ENCODE measurements at regions not wholly inside any gene's neighbourhood (a gene's known extent, or its start where the extent isn't known, plus 50 kb on each side); places are given as distances from the start of the nearest gene placed in this dataset.

- DNase-seq (ENCODE audit: extremely low read depth in 1 of 4, low spot score in 3 of 4) (no peak), FAIRE-seq (no peak), ATAC-seq (no peak)
- no peak overlapping the region for H3K27ac ChIP-seq (ENCODE audit: extremely low read depth, low read depth, low read length)
- BruUV-seq (replicated peaks) = no TSS peak
- H4K20me1 ChIP-seq (replicated peaks; ENCODE audit: control insufficient read depth, insufficient read depth, low read length) = no peaks in the 10 kb centered on the region
- POLR2A ChIA-PET = no interaction called here
- CTCF ChIA-PET (ENCODE audit: low intra/inter-chr PET ratio) = no interaction called here
- H3K79me2 ChIP-seq (ENCODE audit: control insufficient read depth, insufficient read depth, low read length) = no peaks in the 10 kb centered on the region
- H3K4me2 ChIP-seq (ENCODE audit: insufficient read depth, low read length) = no peak overlapping the region
- WGBS (ENCODE audit: insufficient coverage, low coverage, missing lambda C conversion rate) = 0% methylated on average over 2 of the region's 2 CpGs
- H3K9ac ChIP-seq (ENCODE audit: insufficient read depth in 1 of 2, low read depth in 2 of 2, low read length in 2 of 2) = no peak overlapping the region
- no peaks in the 10 kb centered on the region for H3K36me3 ChIP-seq (ENCODE audit: control insufficient read depth, insufficient read depth, low read length)
- H3K27me3 ChIP-seq (ENCODE audit: control insufficient read depth in 2 of 2, insufficient read depth in 2 of 2, low read length in 2 of 2) = no peaks in the 10 kb centered on the region
- no peaks in the 10 kb centered on the region; the same call in 1 of the 2 replicates for H3K9me3 ChIP-seq (replicated peaks; ENCODE audit: control insufficient read depth, insufficient read depth, low read depth, low read length)
- no peak overlapping the region for H3K4me3 ChIP-seq
- intact Hi-C loops (cut with micrococcal nuclease) = no loop called here
- in situ Hi-C loops (cut with MboI) = no loop called here
- H2AFZ ChIP-seq (ENCODE audit: low read depth, low read length) = no peak overlapping the region
- no peaks in the 10 kb centered on the region for H3K9me1 ChIP-seq (ENCODE audit: control insufficient read depth, insufficient read depth, low read length)
- no peaks in the 10 kb centered on the region for H3K4me1 ChIP-seq (replicated peaks in 1 of 2; ENCODE audit: control insufficient read depth in 2 of 2, insufficient read depth in 2 of 2, low read length in 2 of 2)
- TF ChIP-seq ELF4 (CRISPR knock-in tag; IDR thresholded peaks at IDR 0.05) (no peak), HOXB6 (CRISPR knock-in tag; IDR thresholded peaks at IDR 0.05; ENCODE audit: borderline replicate concordance) (no peak)
Measured at GRCh38 chr1:96074422-96074821, 647.2 kb upstream of the PTBP2 start.

GRCh38 chr1:96074876-96075577 lies 646.6 kb upstream of the PTBP2 start:
- Histone ChIP-seq H4K20me1 (replicated peaks; ENCODE audit: control insufficient read depth, insufficient read depth, low read length) (no peaks in the 10 kb centered on the region), H3K9ac (ENCODE audit: insufficient read depth in 1 of 2, low read depth in 2 of 2, low read length in 2 of 2) (no peak overlapping the region), H3K4me3 (no peak overlapping the region), H3K27ac (ENCODE audit: extremely low read depth, low read depth, low read length) (no peak overlapping the region), H3K27me3 (ENCODE audit: control insufficient read depth in 2 of 2, insufficient read depth in 2 of 2, low read length in 2 of 2) (no peaks in the 10 kb centered on the region), H2AFZ (ENCODE audit: low read depth, low read length) (no peak overlapping the region), H3K4me2 (ENCODE audit: insufficient read depth, low read length) (no peak overlapping the region), H3K9me1 (ENCODE audit: control insufficient read depth, insufficient read depth, low read length) (no peaks in the 10 kb centered on the region), H3K9me3 (replicated peaks; ENCODE audit: control insufficient read depth, insufficient read depth, low read depth, low read length) (no peaks in the 10 kb centered on the region; the same call in 1 of the 2 replicates), H3K4me1 (replicated peaks in 1 of 2; ENCODE audit: control insufficient read depth in 2 of 2, insufficient read depth in 2 of 2, low read length in 2 of 2) (no peaks in the 10 kb centered on the region), H3K79me2 (ENCODE audit: control insufficient read depth, insufficient read depth, low read length) (no peaks in the 10 kb centered on the region), H3K36me3 (ENCODE audit: control insufficient read depth, insufficient read depth, low read length) (no peaks in the 10 kb centered on the region)
- CTCF ChIA-PET (ENCODE audit: low intra/inter-chr PET ratio) = no interaction called here
- BruUV-seq (replicated peaks) = no TSS peak
- in situ Hi-C loops (cut with MboI) = no loop called here
- intact Hi-C loops (cut with micrococcal nuclease) = no loop called here
- ATAC-seq = no peak
- 3% methylated on average over 5 of the region's 5 CpGs for WGBS (ENCODE audit: insufficient coverage, low coverage, missing lambda C conversion rate)
- POLR2A ChIA-PET = no interaction called here
- FAIRE-seq = no peak
- no peak for DNase-seq (ENCODE audit: extremely low read depth in 1 of 4, low spot score in 3 of 4)
- TF ChIP-seq SRSF1 (IDR thresholded peaks at IDR 0.05; ENCODE audit: low read depth, low read length) = no peak
- TF ChIP-seq FOXJ2 (tag; IDR thresholded peaks at IDR 0.05) = no peak
- TF ChIP-seq SNRNP70 (optimal IDR thresholded peaks at IDR 0.05; ENCODE audit: low read depth, low read length) = no peak
- TF ChIP-seq EHMT2 (IDR thresholded peaks at IDR 0.05) = no peak
- no peak for TF ChIP-seq PREB (CRISPR knock-in tag; IDR thresholded peaks at IDR 0.05)
- TF ChIP-seq CHD2 (IDR thresholded peaks at IDR 0.05; ENCODE audit: low read depth, low read length) = no peak
- no peak for TF ChIP-seq ZNF79 (CRISPR knock-in tag; IDR thresholded peaks at IDR 0.05; ENCODE audit: low read depth)
- no peak for TF ChIP-seq BCLAF1 (IDR thresholded peaks at IDR 0.05; ENCODE audit: borderline replicate concordance in 1 of 2, control insufficient read depth in 1 of 2, low read depth in 2 of 2, low read length in 1 of 2)
- TF ChIP-seq MAZ (CRISPR knock-in tag; conservative IDR thresholded peaks at IDR 0.05 in 1 of 2, IDR thresholded peaks at IDR 0.05 in 1 of 2) = no peak
